Amygdala (tissue), 56 donors: ENCODE measurements at regions not wholly inside any gene's neighbourhood (a gene's known extent, or its start where the extent isn't known, plus 50 kb on each side); places are given as distances from the start of the nearest gene placed in this dataset.

Experiments
- DNase-seq, 56 donors: peaks; one replicate each; lab custom pipeline; 2025; lab: John Stamatoyannopoulos, UW

DNA sequence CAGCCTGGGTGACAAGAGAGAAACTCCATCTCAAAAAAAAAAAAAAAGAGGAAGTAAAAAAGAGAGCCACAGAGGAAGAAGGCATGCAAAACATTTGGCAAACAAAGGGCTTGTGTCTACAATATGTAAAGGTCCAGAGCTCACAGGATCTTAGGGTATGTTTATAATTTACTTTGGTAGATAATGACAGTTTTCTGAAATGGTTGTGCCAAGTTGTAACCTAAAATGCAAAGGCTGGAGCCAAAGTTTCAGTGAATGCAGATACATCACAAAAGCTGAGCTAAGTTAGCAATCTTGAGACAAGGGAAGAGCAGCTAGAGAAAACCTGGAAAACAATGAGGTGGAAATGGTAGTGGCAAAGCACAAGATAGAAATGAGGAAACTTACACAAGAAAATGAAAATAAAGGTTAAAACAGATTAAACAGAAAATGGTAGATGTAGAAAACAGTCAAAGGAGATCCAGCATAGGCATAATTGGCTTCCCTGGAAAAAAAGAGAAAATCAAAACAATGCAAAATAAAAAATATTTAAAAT lies 77.5 kb upstream of the HK2 start:
- no peak for DNase-seq

DNA sequence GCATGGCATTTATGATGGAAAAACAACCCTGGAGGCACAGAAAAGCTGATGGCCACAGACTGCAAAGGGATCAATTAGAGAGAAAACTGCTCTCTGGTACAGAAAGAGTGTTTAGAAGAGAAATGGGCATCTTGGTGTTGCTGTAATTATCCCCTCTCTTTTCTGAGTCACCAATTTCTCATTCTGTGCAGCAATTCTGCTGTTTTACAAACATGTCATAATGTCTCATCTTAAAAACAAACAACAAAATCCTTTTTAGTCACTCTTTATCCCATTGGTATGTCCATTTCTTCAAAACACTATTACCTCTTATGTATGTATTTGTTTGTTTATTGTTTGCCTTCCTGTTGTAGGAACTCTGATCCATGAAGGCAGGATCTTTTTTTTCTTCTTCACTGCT lies 73.9 kb upstream of the HK2 start:
- no peak for DNase-seq

DNA sequence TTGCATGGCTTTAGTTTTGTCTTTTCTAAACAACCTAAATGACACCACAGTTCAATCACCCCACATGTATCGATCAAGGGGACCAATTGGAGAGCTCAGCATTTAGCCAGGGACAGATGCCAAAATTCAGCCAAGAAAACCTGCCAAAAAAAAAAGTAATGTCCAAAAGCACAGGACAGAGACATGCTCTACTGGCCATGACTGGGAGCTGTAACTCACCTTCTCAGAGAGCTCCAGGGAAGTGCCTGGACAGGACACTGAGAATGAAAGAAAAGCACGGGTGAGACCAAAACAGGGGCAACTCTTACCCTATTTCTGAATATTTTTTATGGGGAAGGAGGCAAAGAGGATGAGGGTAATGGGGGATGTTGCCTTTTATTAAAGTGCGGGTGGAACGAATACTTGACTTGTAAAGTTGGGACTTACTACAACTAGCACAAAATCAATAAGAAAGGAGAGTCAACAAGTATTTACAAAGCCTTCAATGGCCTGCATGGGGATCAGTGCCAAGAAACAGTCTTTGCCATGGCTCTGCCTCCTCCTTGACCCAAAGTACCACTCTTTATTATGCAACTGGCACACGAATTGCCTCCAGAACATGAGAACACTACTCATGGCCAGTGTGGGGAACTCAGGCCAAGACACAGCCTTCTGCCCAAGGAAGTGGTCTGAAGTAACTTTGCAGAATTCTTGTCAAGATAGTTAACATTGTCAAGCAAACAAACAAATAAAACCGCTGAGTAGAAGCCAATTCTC lies 72.9 kb upstream of the HK2 start:
- peak in 5 of 56 donors; percentile 7 to 27 (median 14) for DNase-seq

GRCh38 chr2:74762789-74763188 lies 71.1 kb upstream of the HK2 start:
- DNase-seq: no peak

- peak in 5 of 56 donors; percentile 15 to 42 (median 22) for DNase-seq
Measured at GRCh38 chr2:74763962-74764428, 69.9 kb upstream of the HK2 start.

GRCh38 chr2:74764429-74765272 lies 69.3 kb upstream of the HK2 start:
- no peak for DNase-seq

DNA sequence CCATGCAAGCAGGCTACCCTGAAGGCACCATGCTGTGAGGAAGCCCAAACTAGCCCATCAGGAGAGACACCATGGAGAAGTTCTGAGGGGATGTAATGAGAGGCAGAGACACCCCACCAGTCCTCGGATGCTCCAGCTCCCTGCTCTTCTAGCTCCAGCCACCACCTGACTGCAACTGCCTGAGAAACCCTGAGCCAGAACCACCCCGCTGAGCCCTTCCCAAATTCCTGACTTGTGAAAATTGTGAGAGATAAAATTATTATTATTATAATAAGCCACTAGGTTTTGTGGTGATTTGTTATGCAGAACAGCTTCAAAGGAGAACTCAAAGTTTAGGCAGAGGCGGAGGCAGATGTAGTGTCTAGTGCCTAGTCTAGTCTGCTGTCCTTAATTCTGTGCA lies 67.1 kb upstream of the HK2 start:
- no peak for DNase-seq

GRCh38 chr2:74767618-74768017 lies 66.3 kb upstream of the HK2 start:
- DNase-seq: no peak

DNA sequence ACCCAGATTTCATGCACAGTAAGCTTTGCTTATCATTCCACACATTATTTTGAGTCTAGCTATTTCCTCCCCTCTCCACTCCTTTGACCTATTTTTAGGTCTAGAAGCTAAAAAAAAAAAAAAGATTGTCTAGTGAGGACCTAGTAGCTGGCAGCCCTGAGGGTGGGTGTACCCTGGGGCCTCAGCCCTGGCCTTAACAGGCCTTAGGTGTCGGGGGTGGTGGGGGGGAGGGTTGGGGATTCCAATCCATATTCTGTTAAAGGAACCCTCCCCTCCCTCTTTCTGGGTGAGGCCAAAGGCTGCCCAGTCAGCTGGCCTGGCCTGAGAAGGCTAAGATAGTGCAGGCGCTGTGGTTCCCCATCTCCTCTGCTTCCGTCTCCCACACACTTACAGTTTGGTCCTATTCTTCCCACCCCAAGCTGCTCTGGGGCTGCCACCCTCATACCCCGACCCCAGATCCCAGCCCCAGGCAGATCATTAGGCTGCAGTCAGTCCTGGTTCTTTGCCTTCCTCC lies 65.5 kb upstream of the HK2 start:
- peak in 1 of 56 donors; percentile 1 for DNase-seq

- no peak for DNase-seq
Measured at GRCh38 chr2:74772046-74772445, 61.9 kb upstream of the HK2 start.

GRCh38 chr2:74777161-74777900 lies 56.6 kb upstream of the HK2 start:
- DNase-seq: no peak

GRCh38 chr2:74778381-74779264 lies 55.3 kb upstream of the HK2 start:
- peak in 9 of 56 donors; percentile 3 to 26 (median 8) for DNase-seq

- DNase-seq: no peak
Measured at GRCh38 chr2:74779265-74779558, 54.7 kb upstream of the HK2 start.

GRCh38 chr2:74779587-74780135 lies 54.3 kb upstream of the HK2 start:
- no peak for DNase-seq
